ENCODE measurements at regions not wholly inside any gene's neighbourhood (a gene's known extent, or its start where the extent isn't known, plus 50 kb on each side); places are given as distances from the start of the nearest gene placed in this dataset.

GRCh38 chr9:18404434-18405029, 69.4 kb upstream of the ADAMTSL1 start:
- DNase-seq: no peak

DNA sequence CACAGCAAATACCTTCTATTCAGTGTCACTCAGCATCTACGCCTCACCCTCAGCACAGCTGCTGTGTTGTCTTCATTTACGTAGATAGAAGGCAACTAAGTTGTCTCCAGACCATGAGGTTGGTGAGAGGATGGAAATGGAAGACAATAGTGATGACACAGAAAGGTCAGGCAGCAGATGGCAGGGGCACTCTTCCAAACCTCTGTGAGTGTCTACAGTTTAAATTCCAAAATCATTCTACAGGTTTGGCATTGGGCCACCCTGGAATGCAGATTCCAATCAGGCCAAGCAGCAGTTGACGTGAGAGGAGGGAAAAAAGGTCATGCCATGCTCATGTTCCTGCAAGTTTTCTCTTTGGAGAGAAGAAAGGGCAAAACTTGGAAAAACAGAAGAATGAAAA, 68.7 kb upstream of the ADAMTSL1 start:
- peak; percentile 29 for DNase-seq

DNA sequence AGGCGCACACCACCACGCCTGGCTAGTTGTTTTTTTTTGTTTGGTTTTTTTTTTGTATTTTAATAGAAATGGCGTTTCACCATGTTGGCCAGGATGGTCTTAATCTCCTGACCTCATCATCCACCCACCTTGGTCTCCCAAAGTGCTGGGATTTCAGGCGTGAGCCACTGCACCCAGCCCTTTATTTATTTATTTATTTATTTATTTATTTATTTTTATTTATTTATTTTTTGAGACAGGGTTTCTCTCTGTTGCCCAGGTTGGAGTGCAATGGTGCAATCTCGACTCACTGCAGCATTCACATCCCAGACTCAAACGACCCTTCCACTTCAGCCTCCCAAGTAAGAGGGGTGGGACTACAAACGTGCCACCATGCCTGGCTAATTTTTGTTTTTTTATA, 63.0 kb upstream of the ADAMTSL1 start:
- no peak for DNase-seq

DNA sequence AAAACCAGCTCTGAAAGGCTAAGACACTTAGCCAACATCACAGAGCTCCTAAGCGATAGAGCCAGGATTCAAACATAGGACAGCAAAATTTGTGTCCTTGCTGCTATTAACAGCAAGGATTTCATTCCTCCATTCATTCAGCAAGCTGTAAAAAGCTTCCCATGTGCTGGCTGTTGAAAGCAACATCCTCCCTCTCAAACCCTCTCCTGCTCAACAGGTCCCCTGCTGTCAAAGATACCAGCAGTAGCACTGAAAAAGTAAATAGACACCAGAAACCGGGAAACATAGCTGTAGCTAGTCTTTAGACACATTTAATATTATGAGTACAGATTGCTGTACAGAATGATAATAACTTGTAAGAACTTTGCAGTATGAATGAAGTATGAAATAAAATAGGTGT, 52.6 kb upstream of the ADAMTSL1 start:
- no peak for DNase-seq

- DNase-seq: no peak
Measured at GRCh38 chr9:18422296-18423036, 51.5 kb upstream of the ADAMTSL1 start.

DNA sequence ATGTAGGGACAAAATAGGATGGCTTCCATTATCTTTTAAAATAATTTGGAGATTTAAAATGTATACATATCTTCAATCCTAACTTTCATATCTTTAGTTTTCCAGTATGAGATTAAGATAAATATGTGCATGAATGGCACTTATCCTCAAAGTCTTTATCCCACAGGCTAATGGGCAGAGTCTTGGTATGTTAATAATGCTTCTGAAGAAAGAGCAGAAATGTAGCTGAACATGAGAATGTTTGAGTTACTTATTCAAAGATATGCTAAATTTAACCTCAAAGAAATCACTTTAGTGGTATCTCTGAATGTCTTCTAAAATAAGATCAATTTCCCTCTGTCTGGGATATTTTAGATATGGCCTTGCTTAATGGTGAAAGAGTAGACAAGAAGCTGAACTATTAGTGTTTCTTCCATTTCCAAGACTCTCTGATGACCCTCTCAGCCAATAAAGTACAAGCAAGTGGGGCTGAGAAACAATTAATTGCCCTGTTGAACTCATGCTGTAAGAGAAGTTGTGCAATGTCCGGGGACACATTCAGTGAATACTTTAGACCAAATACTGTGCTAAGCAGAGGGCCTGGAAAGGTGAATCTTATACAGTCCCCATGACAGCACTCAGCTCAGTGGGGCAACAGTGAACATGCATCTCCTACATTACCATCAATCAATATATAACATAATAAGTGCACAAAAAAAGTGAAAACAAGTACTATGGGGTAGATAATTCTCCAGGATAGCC, 50.0 kb upstream of the ADAMTSL1 start:
- no peak for DNase-seq

Measured in NCI-H1694 (cell line).